Right lobe of liver (tissue), 4 donors: ENCODE measurements at regions not wholly inside any gene's neighbourhood (a gene's known extent, or its start where the extent isn't known, plus 50 kb on each side); places are given as distances from the start of the nearest gene placed in this dataset.

ENCODE experiments used
- CTCF ChIP-seq, 4 donors: fragments of 200-600 bp in 3 of 4; fragments of 450-650 bp in 1 of 4; IDR thresholded peaks; one replicate each; pipeline versions ENCODE4 v1.5.1 to v1.8.0; 2016 to 2022; ENCODE audit warnings: antibody characterized with exemption in 4 of 4, mild to moderate bottlenecking in 2 of 4
- POLR2A ChIP-seq: fragments of 450-650 bp; IDR thresholded peaks from one replicate; pipeline ENCODE4 v1.6.1; 2017; ENCODE audit warnings: antibody characterized with exemption, mild to moderate bottlenecking
- donor health status: DM: no; HTN: no; CAD: no.
- donor health status: DM: no; HTN: no; CAD: no.
- donor health status: DM: no; HTN: yes; CAD: no.

- TF ChIP-seq CTCF (IDR thresholded peaks at IDR 0.05), result no peak
- TF ChIP-seq POLR2A, result no peak
These were observed 150.5 kb upstream of the ST8SIA2 start for GRCh38 chr15:92243227-92243626.
